ENCODE measurements at regions not wholly inside any gene's neighbourhood (a gene's known extent, or its start where the extent isn't known, plus 50 kb on each side); places are given as distances from the start of the nearest gene placed in this dataset.

- no peak overlapping the region for H2BK20ac ChIP-seq (ENCODE audit: low read length)
- TF ChIP-seq POLR2AphosphoS5 (IDR thresholded peaks at IDR 0.05; ENCODE audit: low read depth, low read length) (no peak), CHD1 (IDR thresholded peaks at IDR 0.05; ENCODE audit: low read depth, low read length) (no peak), BCL11A (IDR thresholded peaks at IDR 0.05; ENCODE audit: low read depth in 2 of 2, low read length in 2 of 2) (no peak), CREB1 (IDR thresholded peaks at IDR 0.05) (no peak), E2F6 (IDR thresholded peaks at IDR 0.05) (no peak), BACH1 (IDR thresholded peaks at IDR 0.05; ENCODE audit: low read length) (no peak), POLR2A (IDR thresholded peaks at IDR 0.05; ENCODE audit: control extremely low read depth in 1 of 2, low read depth in 2 of 2, low read length in 2 of 2) (no peak), NANOG (IDR thresholded peaks at IDR 0.05; ENCODE audit: insufficient read depth, low read depth, low read length, poor library complexity, severe bottlenecking) (no peak), SP1 (IDR thresholded peaks at IDR 0.05; ENCODE audit: low read depth, low read length) (no peak), USF2 (IDR thresholded peaks at IDR 0.05; ENCODE audit: low read length) (no peak), POU5F1 (IDR thresholded peaks at IDR 0.05; ENCODE audit: low read depth, low read length) (no peak), TAF7 (optimal IDR thresholded peaks at IDR 0.05; ENCODE audit: borderline replicate concordance, low read depth, low read length) (no peak), SP2 (IDR thresholded peaks at IDR 0.05; ENCODE audit: low read length) (no peak)
- H3K23ac ChIP-seq (ENCODE audit: insufficient read length) = no peak overlapping the region
- no peak overlapping the region for H2AFZ ChIP-seq (ENCODE audit: low read length)
- H3K9me3 ChIP-seq (ENCODE audit: insufficient read depth in 2 of 2, low read depth in 1 of 2, low read length in 1 of 2) = no peaks in the 10 kb centered on the region
- no peak overlapping the region for H3K4me3 ChIP-seq (ENCODE audit: extremely low read depth in 1 of 4, insufficient read depth in 2 of 4, low read depth in 3 of 4, low read length in 4 of 4)
- no peak overlapping the region for H3K14ac ChIP-seq (ENCODE audit: insufficient read length)
- no peaks in the 10 kb centered on the region for H3K36me3 ChIP-seq (ENCODE audit: control insufficient read depth in 2 of 4, insufficient read depth in 4 of 4, low read length in 3 of 4)
- H3K4ac ChIP-seq (replicated peaks; ENCODE audit: insufficient read length, low read depth, low read length) = no peak overlapping the region
- H4K20me1 ChIP-seq (replicated peaks in 1 of 2; ENCODE audit: control insufficient read depth in 1 of 2, insufficient read depth in 2 of 2, low read length in 2 of 2) = no peaks in the 10 kb centered on the region
- no peaks in the 10 kb centered on the region for H3K79me1 ChIP-seq (ENCODE audit: low read depth, low read length)
- WGBS, 2 experiments (ENCODE audit: extremely low coverage in 1 of 2, insufficient coverage in 1 of 2, insufficient read length in 1 of 2, insufficient replicate concordance in 2 of 2, low coverage in 1 of 2, low lambda C conversion rate in 2 of 2, missing lambda C conversion rate in 1 of 2) = 90% methylated on average over 5 of the region's 5 CpGs; no CpG with 5 or more reads in 1 of the 2 experiments
- no peak overlapping the region for H3K18ac ChIP-seq (ENCODE audit: extremely low read depth, low read length)
- no peak overlapping the region for H4K8ac ChIP-seq (ENCODE audit: extremely low read depth, insufficient read depth, low read length)
- no peaks in the 10 kb centered on the region for H3K79me2 ChIP-seq (ENCODE audit: control insufficient read depth in 1 of 2, insufficient read depth in 2 of 2, low read length in 2 of 2)
- no peak overlapping the region for H4K5ac ChIP-seq (ENCODE audit: insufficient read length, low read depth, low read length)
- no peak overlapping the region for H4K91ac ChIP-seq (replicated peaks; ENCODE audit: insufficient read length, low read length)
- no peak overlapping the region for H2BK120ac ChIP-seq (replicated peaks; ENCODE audit: low read depth, low read length)
- FAIRE-seq = no peak
- H3K9ac ChIP-seq (replicated peaks in 1 of 4; ENCODE audit: extremely low read depth in 1 of 4, low read depth in 3 of 4, low read length in 3 of 4) = no peak overlapping the region
- H3K4me1 ChIP-seq (replicated peaks in 1 of 4; ENCODE audit: control insufficient read depth in 3 of 4, insufficient read depth in 4 of 4, low read length in 3 of 4) = no peaks in the 10 kb centered on the region
- H2BK15ac ChIP-seq (ENCODE audit: low read length) = no peak overlapping the region
- H2BK12ac ChIP-seq (ENCODE audit: low read depth, low read length) = no peak overlapping the region
- H3K27me3 ChIP-seq (replicated peaks in 1 of 4; ENCODE audit: control insufficient read depth in 3 of 4, extremely low read depth in 1 of 4, insufficient read depth in 3 of 4, low read length in 3 of 4) = no peaks in the 10 kb centered on the region
- ChIA-PET POLR2A (ENCODE audit: partially characterized antibody) (no interaction called here), CTCF (ENCODE audit: partially characterized antibody) (interaction anchor here (0.9 to 3.0 kb wide), 10 partner anchors 9 to 347 kb away, joined by 3 to 10 read pairs (median 6); no protein-coding TSS in a partner anchor)
- no peak overlapping the region for H2BK5ac ChIP-seq (ENCODE audit: low read depth, low read length)
- no peak overlapping the region for H3K56ac ChIP-seq (replicated peaks; ENCODE audit: insufficient read length, low read depth, low read length)
- DNase-seq (ENCODE audit: low read depth in 1 of 2, low spot score in 2 of 2) = no peak
- H2AK5ac ChIP-seq (ENCODE audit: low read depth, low read length) = no peak overlapping the region
- H3K23me2 ChIP-seq (ENCODE audit: low read depth, low read length) = no peaks in the 10 kb centered on the region
- no peak overlapping the region for H3K27ac ChIP-seq (ENCODE audit: low read depth, low read length)
- no peak overlapping the region for H3K4me2 ChIP-seq (ENCODE audit: insufficient read depth in 1 of 2, low read depth in 2 of 2, low read length in 2 of 2)
Observed at GRCh38 chr9:89940625-89941024, 335.8 kb downstream of the GADD45G start.

All from H1 (cell line).